GM12878 (cell line): ENCODE measurements at regions not wholly inside any gene's neighbourhood (a gene's known extent, or its start where the extent isn't known, plus 50 kb on each side); places are given as distances from the start of the nearest gene placed in this dataset.

Source experiments
- ATAC-seq: fragments of 200-7000 bp; cut with Tn5 transposase; 3 replicates; pipeline ENCODE4 v1.9.1; 2020; ENCODE audit warnings: mild to moderate bottlenecking, moderate library complexity
- BruUV-seq: library from RNA; stranded (reverse); fragments of 400-500 nt; replicated peaks from 2 replicates; lab custom pipeline; 2021; lab: Mats Ljungman, UMichigan
- CTCF ChIA-PET: fragments of 300-600 bp; sonication (Branson Sonifier 250); formaldehyde crosslinking; extraction: SDS; loops from one replicate; lab custom pipeline; 2021; ENCODE audit warnings: inconsistent platforms; lab: Yijun Ruan, JAX
- POLR2A ChIA-PET: fragments of 350-600 bp; formaldehyde crosslinking; extraction: SDS; loops from one replicate; lab custom pipeline; 2021; ENCODE audit warnings: inconsistent platforms; lab: Charles Lee
- RAD21 ChIA-PET: fragments of 300-600 bp; sonication (Branson Sonifier 250); formaldehyde crosslinking; loops from one replicate; lab custom pipeline; 2023; ENCODE audit warnings: antibody characterized with exemption; ENCODE audit not compliant: unreplicated experiment; lab: Charles Lee
- SMC1A ChIA-PET: fragments of 300-600 bp; sonication (Branson Sonifier 250); formaldehyde crosslinking; loops from one replicate; lab custom pipeline; 2023; ENCODE audit not compliant: unreplicated experiment, uncharacterized antibody; lab: Charles Lee
- DNase-seq: peaks from one replicate; pipeline ENCODE4 v3.0.0-alpha.2; 2011; ENCODE audit warnings: low read depth, low spot score
- FAIRE-seq: peaks from 3 replicates; lab custom pipeline; 2011; peaks lifted over from hg19 to GRCh38; lab: Jason Lieb, UNC
- H2AFZ ChIP-seq: 2 replicates; pipeline ENCODE4 v1.6.0; 2011; ENCODE audit warnings: low read depth, low read length, control low read depth; ENCODE audit not compliant: control insufficient read depth
- H3K27ac ChIP-seq: 2 replicates; pipeline ENCODE4 v1.5.1; 2011; ENCODE audit warnings: control low read depth; ENCODE audit not compliant: control insufficient read depth, insufficient read depth
- H3K27me3 ChIP-seq, 2 experiments: replicated peaks in 1 of 2; 2 replicates each; pipeline versions ENCODE4 v1.6.0 to v1.6.1; 2011; ENCODE audit warnings: low read length in 1 of 2; ENCODE audit not compliant: control insufficient read depth in 2 of 2, insufficient read depth in 2 of 2
- H3K36me3 ChIP-seq, 2 experiments: 2 replicates each; pipeline ENCODE4 v1.5.1; 2011; ENCODE audit warnings: low read length in 1 of 2; ENCODE audit not compliant: control insufficient read depth in 2 of 2, insufficient read depth in 2 of 2
- H3K4me1 ChIP-seq: 2 replicates; pipeline ENCODE4 v1.6.1; 2011; ENCODE audit warnings: mild to moderate bottlenecking, low read length, moderate library complexity, mixed read lengths; ENCODE audit not compliant: control insufficient read depth, insufficient read depth
- H3K4me2 ChIP-seq: 2 replicates; pipeline ENCODE4 v1.6.0; 2011; ENCODE audit warnings: control low read depth; ENCODE audit not compliant: control insufficient read depth, insufficient read depth
- H3K4me3 ChIP-seq: fragments of 200-600 bp; sonication (generic); 2 replicates; pipeline ENCODE4 v1.5.1; 2016
- H3K79me2 ChIP-seq: 2 replicates; pipeline ENCODE4 v1.6.0; 2011; ENCODE audit warnings: low read length; ENCODE audit not compliant: control insufficient read depth, insufficient read depth
- H3K9ac ChIP-seq: 2 replicates; pipeline ENCODE4 v1.8.0; 2011; ENCODE audit warnings: low read length, control low read depth, mixed read lengths; ENCODE audit not compliant: control insufficient read depth, insufficient read depth
- H3K9me3 ChIP-seq: replicated peaks from 3 replicates; pipeline ENCODE4 v1.5.1; 2011; ENCODE audit warnings: mild to moderate bottlenecking, low read length; ENCODE audit not compliant: control insufficient read depth, insufficient read depth
- H4K20me1 ChIP-seq: 2 replicates; pipeline ENCODE4 v1.6.0; 2011; ENCODE audit not compliant: control insufficient read depth, insufficient read depth
- CHD1 ChIP-seq: IDR thresholded peaks from 2 replicates; pipeline ENCODE4 v1.6.1; 2012; ENCODE audit warnings: low read depth, low read length, improper control_type of control experiment
- ESRRA ChIP-seq: IDR thresholded peaks from 2 replicates; pipeline ENCODE4 v1.6.1; 2012; ENCODE audit warnings: mild to moderate bottlenecking, low read length, improper control_type of control experiment
- MTA3 ChIP-seq: IDR thresholded peaks from 2 replicates; pipeline ENCODE4 v1.6.1; 2012; ENCODE audit warnings: low read length, inconsistent platforms, borderline replicate concordance
- MYC ChIP-seq: IDR thresholded peaks from 2 replicates; pipeline ENCODE4 v1.6.1; 2011; ENCODE audit warnings: mild to moderate bottlenecking, low read length, moderate library complexity, inconsistent platforms; ENCODE audit not compliant: insufficient read depth, insufficient replicate concordance, insufficient read length, severe bottlenecking
- NR2C1 ChIP-seq: fragments of 450-650 bp; IDR thresholded peaks from 2 replicates; pipeline ENCODE4 v1.6.1; 2017; ENCODE audit warnings: antibody characterized with exemption, mild to moderate bottlenecking, moderate library complexity
- NR2C2 ChIP-seq: IDR thresholded peaks from 2 replicates; pipeline ENCODE4 v1.6.1; 2011; ENCODE audit warnings: borderline replicate concordance, low read depth; ENCODE audit not compliant: control insufficient read depth, insufficient read length
- SMAD1 ChIP-seq: fragments of 450-650 bp; IDR thresholded peaks from 2 replicates; pipeline ENCODE4 v1.6.1; 2018; ENCODE audit warnings: mild to moderate bottlenecking, low read depth; ENCODE audit not compliant: partially characterized antibody
- SMC3 ChIP-seq: IDR thresholded peaks from 2 replicates; pipeline ENCODE4 v1.6.1; 2011; ENCODE audit warnings: low read length, improper control_type of control experiment, borderline replicate concordance
- SPI1 ChIP-seq: IDR thresholded peaks from 2 replicates; pipeline ENCODE4 v1.6.1; 2011; ENCODE audit warnings: low read depth, mild to moderate bottlenecking, low read length, moderate library complexity, borderline replicate concordance; ENCODE audit not compliant: insufficient read depth
- TCF7 ChIP-seq: IDR thresholded peaks from 2 replicates; pipeline ENCODE4 v1.6.1; 2014; ENCODE audit warnings: antibody characterized with exemption, borderline replicate concordance
- ZBED1 ChIP-seq: IDR thresholded peaks from 2 replicates; pipeline ENCODE4 v1.6.1; 2016; ENCODE audit warnings: borderline replicate concordance
- ZNF207 ChIP-seq: fragments of 450-650 bp; IDR thresholded peaks from 2 replicates; pipeline ENCODE4 v1.6.1; 2014; ENCODE audit warnings: antibody characterized with exemption, mild to moderate bottlenecking, borderline replicate concordance
- ZNF274 ChIP-seq: IDR thresholded peaks from one replicate; pipeline ENCODE4 v1.8.0; 2011; ENCODE audit not compliant: insufficient read length, insufficient read depth
- ZNF384 ChIP-seq: IDR thresholded peaks from 2 replicates; pipeline ENCODE4 v1.6.1; 2012; ENCODE audit warnings: low read depth, mild to moderate bottlenecking, low read length, improper control_type of control experiment, borderline replicate concordance
- ZNF622 ChIP-seq: fragments of 450-650 bp; IDR thresholded peaks from 2 replicates; pipeline ENCODE4 v1.6.1; 2017; ENCODE audit warnings: mild to moderate bottlenecking, inconsistent platforms
- ZSCAN29 ChIP-seq: fragments of 450-650 bp; IDR thresholded peaks from 2 replicates; pipeline ENCODE4 v1.6.1; 2017; ENCODE audit warnings: mild to moderate bottlenecking, moderate library complexity
- in situ Hi-C: fragments of 300-500 bp; cut with MboI; formaldehyde crosslinking; loops from 9 replicates; pipeline ENCODE4 v1.14.3; 2018; ENCODE audit warnings: mixed read lengths
- intact Hi-C: fragments of 100-400 bp; cut with micrococcal nuclease; formaldehyde crosslinking; loops from one replicate; pipeline ENCODE4 v1.14.2; 2022; ENCODE audit not compliant: unreplicated experiment
- TF ChIP-seq, protein P1 (sequence below): fragments of 150-350 bp; IDR thresholded peaks from 2 replicates; pipeline ENCODE4 v1.6.1; 2014; ENCODE audit warnings: mild to moderate bottlenecking, low read depth, low read length

DNA sequence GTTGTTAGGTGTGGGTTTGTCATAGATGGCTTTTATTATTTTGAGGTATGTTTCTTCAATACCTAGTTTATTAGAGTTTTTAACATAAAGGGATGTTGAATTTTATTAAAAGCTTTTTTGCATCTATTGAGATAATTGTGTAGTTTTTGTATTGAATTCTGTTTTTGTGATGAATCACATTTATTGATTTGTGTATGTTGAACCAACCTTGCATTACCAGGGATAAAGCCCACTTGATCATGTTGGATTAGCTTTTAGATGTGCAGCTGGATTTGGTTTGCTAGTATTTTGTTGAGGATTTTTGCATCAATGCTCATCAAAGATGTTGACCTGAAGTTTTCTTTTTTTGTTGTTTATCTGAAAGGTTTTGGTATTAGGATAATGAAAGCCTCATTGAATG lies 328.2 kb downstream of the ADCYAP1 start:
- Histone ChIP-seq H3K79me2 (no peaks in the 10 kb centered on the region), H3K9ac (no peak overlapping the region), H3K27ac (no peak overlapping the region), H4K20me1 (no peaks in the 10 kb centered on the region), H3K36me3 (no peaks in the 10 kb centered on the region), H3K4me1 (no peaks in the 10 kb centered on the region), H3K4me3 (no peak overlapping the region), H3K4me2 (no peak overlapping the region), H2AFZ (no peak overlapping the region), H3K27me3 (no peaks in the 10 kb centered on the region), H3K9me3 (no peaks in the 10 kb centered on the region)
- ATAC-seq (no peak), FAIRE-seq (no peak), DNase-seq (no peak)
- RAD21 ChIA-PET = no interaction called here
- POLR2A ChIA-PET = no interaction called here
- intact Hi-C loops (no loop called here), in situ Hi-C loops (no loop called here)
- CTCF ChIA-PET = no interaction called here
- no TSS peak for BruUV-seq
- SMC1A ChIA-PET = interaction anchor here (0.9 kb wide), 1 partner anchor 22 kb away, joined by 3 read pairs; no protein-coding TSS in a partner anchor
- TF ChIP-seq NR2C1 (no peak), ZSCAN29 (no peak), SPI1 (no peak), ZBED1 (no peak), MTA3 (no peak), CHD1 (no peak), NR2C2 (no peak), SMAD1 (no peak), ESRRA (no peak), ZNF207 (no peak), MYC (no peak), TCF7 (no peak), ZNF384 (no peak), ZNF622 (no peak), ZNF274 (no peak), SMC3 (no peak)
- TF ChIP-seq, protein P1, sequence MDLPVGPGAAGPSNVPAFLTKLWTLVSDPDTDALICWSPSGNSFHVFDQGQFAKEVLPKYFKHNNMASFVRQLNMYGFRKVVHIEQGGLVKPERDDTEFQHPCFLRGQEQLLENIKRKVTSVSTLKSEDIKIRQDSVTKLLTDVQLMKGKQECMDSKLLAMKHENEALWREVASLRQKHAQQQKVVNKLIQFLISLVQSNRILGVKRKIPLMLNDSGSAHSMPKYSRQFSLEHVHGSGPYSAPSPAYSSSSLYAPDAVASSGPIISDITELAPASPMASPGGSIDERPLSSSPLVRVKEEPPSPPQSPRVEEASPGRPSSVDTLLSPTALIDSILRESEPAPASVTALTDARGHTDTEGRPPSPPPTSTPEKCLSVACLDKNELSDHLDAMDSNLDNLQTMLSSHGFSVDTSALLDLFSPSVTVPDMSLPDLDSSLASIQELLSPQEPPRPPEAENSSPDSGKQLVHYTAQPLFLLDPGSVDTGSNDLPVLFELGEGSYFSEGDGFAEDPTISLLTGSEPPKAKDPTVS = no peak
